ENCODE measurements at regions not wholly inside any gene's neighbourhood (a gene's known extent, or its start where the extent isn't known, plus 50 kb on each side); places are given as distances from the start of the nearest gene placed in this dataset.

GRCh38 chr7:96933067-96933645, 72.2 kb upstream of the DLX6 start:
- FAIRE-seq = no peak

GRCh38 chr7:96936621-96937020, 68.7 kb upstream of the DLX6 start:
- FAIRE-seq = no peak

- FAIRE-seq = no peak
Observed at GRCh38 chr7:96942112-96942511, 63.2 kb upstream of the DLX6 start.

GRCh38 chr7:96949766-96950165, 55.6 kb upstream of the DLX6 start:
- peak; percentile 97 for FAIRE-seq

GRCh38 chr7:96952974-96953391, 52.4 kb upstream of the DLX6 start:
- FAIRE-seq = no peak

- no peak for FAIRE-seq
Observed at GRCh38 chr7:96953676-96954513, 51.5 kb upstream of the DLX6 start.

Measured in islet of Langerhans (tissue), 1 donor.